ENCODE measurements at regions not wholly inside any gene's neighbourhood (a gene's known extent, or its start where the extent isn't known, plus 50 kb on each side); places are given as distances from the start of the nearest gene placed in this dataset.

- Histone ChIP-seq H3K79me2 (ENCODE audit: insufficient read depth, low read length) (no peaks in the 10 kb centered on the region), H3K27me3 (ENCODE audit: low read length) (no peaks in the 10 kb centered on the region), H3K4me3 (ENCODE audit: insufficient read depth, low read length, poor library complexity, severe bottlenecking) (no peak overlapping the region), H4K20me1 (ENCODE audit: low read depth, low read length) (no peaks in the 10 kb centered on the region), H3F3A (ENCODE audit: insufficient read depth) (no peaks in the 10 kb centered on the region), H3K27ac (ENCODE audit: low read depth, low read length) (no peak overlapping the region), H3K9ac (ENCODE audit: low read length) (no peak overlapping the region), H3K36me3 (ENCODE audit: low read length) (no peaks in the 10 kb centered on the region), H2AFZ (ENCODE audit: low read depth, low read length, severe bottlenecking) (no peak overlapping the region), H3K9me3 (ENCODE audit: insufficient read depth, low read length) (no peaks in the 10 kb centered on the region; the same call in 1 of the 2 replicates), H3K9me2 (replicated peaks; ENCODE audit: insufficient read depth, low read length) (no peaks in the 10 kb centered on the region), H3K4me2 (ENCODE audit: low read depth, low read length, poor library complexity, severe bottlenecking) (no peak overlapping the region)
- TF ChIP-seq EZH2phosphoT487 (conservative IDR thresholded peaks at IDR 0.05; ENCODE audit: low read length) = no peak
- TF ChIP-seq CTCF (IDR thresholded peaks at IDR 0.05; ENCODE audit: insufficient read depth, low read length, poor library complexity, severe bottlenecking) = no peak
These were observed 2056.8 kb upstream of the CELF4 start for GRCh38 chr18:39622431-39622830.

GRCh38 chr18:39620551-39621168 is 2055.1 kb upstream of the CELF4 start:
- Histone ChIP-seq H3K36me3 (ENCODE audit: low read length) (no peaks in the 10 kb centered on the region), H3K27me3 (ENCODE audit: low read length) (no peaks in the 10 kb centered on the region), H3K9me2 (replicated peaks; ENCODE audit: insufficient read depth, low read length) (no peaks in the 10 kb centered on the region), H3K4me3 (ENCODE audit: insufficient read depth, low read length, poor library complexity, severe bottlenecking) (no peak overlapping the region), H4K20me1 (ENCODE audit: low read depth, low read length) (no peaks in the 10 kb centered on the region), H2AFZ (ENCODE audit: low read depth, low read length, severe bottlenecking) (no peak overlapping the region), H3F3A (ENCODE audit: insufficient read depth) (no peaks in the 10 kb centered on the region), H3K9me3 (ENCODE audit: insufficient read depth, low read length) (no peaks in the 10 kb centered on the region; the same call in 1 of the 2 replicates), H3K4me2 (ENCODE audit: low read depth, low read length, poor library complexity, severe bottlenecking) (no peak overlapping the region), H3K79me2 (ENCODE audit: insufficient read depth, low read length) (no peaks in the 10 kb centered on the region), H3K27ac (ENCODE audit: low read depth, low read length) (no peak overlapping the region), H3K9ac (ENCODE audit: low read length) (no peak overlapping the region)
- TF ChIP-seq CTCF (IDR thresholded peaks at IDR 0.05; ENCODE audit: insufficient read depth, low read length, poor library complexity, severe bottlenecking) (no peak), EZH2phosphoT487 (conservative IDR thresholded peaks at IDR 0.05; ENCODE audit: low read length) (no peak)

GRCh38 chr18:39618265-39619003 is 2052.8 kb upstream of the CELF4 start:
- Histone ChIP-seq H3K4me2 (ENCODE audit: low read depth, low read length, poor library complexity, severe bottlenecking) (no peak overlapping the region), H3K4me3 (ENCODE audit: insufficient read depth, low read length, poor library complexity, severe bottlenecking) (no peak overlapping the region), H2AFZ (ENCODE audit: low read depth, low read length, severe bottlenecking) (no peak overlapping the region), H3K27me3 (ENCODE audit: low read length) (no peaks in the 10 kb centered on the region), H3K9ac (ENCODE audit: low read length) (no peak overlapping the region), H3K9me2 (replicated peaks; ENCODE audit: insufficient read depth, low read length) (no peaks in the 10 kb centered on the region), H3F3A (ENCODE audit: insufficient read depth) (no peaks in the 10 kb centered on the region), H3K9me3 (ENCODE audit: insufficient read depth, low read length) (no peaks in the 10 kb centered on the region; the same call in 1 of the 2 replicates), H3K27ac (ENCODE audit: low read depth, low read length) (no peak overlapping the region), H3K36me3 (ENCODE audit: low read length) (no peaks in the 10 kb centered on the region), H3K79me2 (ENCODE audit: insufficient read depth, low read length) (no peaks in the 10 kb centered on the region), H4K20me1 (ENCODE audit: low read depth, low read length) (no peaks in the 10 kb centered on the region)
- TF ChIP-seq EZH2phosphoT487 (conservative IDR thresholded peaks at IDR 0.05; ENCODE audit: low read length) (no peak), CTCF (IDR thresholded peaks at IDR 0.05; ENCODE audit: insufficient read depth, low read length, poor library complexity, severe bottlenecking) (no peak)

Data from SU-DHL-6 (cell line).